Esophagus muscularis mucosa (tissue), 4 donors: ENCODE measurements at regions not wholly inside any gene's neighbourhood (a gene's known extent, or its start where the extent isn't known, plus 50 kb on each side); places are given as distances from the start of the nearest gene placed in this dataset.

ENCODE experiments used
- DNase-seq: peaks from one replicate; pipeline ENCODE4 v3.0.0-alpha.2; 2017; ENCODE audit errors: extremely low spot score
- H3K27ac ChIP-seq, 4 donors: fragments of 200-600 bp; sonication (generic); replicated peaks in 1 of 4; 1 replicate in 3 of 4; 2 replicates in 1 of 4; pipeline ENCODE4 v1.5.1; 2016 to 2019; ENCODE audit warnings: mild to moderate bottlenecking in 1 of 4
- H3K27me3 ChIP-seq, 4 donors: fragments of 200-600 bp; sonication (generic); one replicate each; pipeline versions ENCODE4 v1.5.1 to v1.6.0; 2016 to 2019
- H3K36me3 ChIP-seq, 4 donors: fragments of 200-600 bp; sonication (generic); one replicate each; pipeline ENCODE4 v1.5.1; 2016 to 2019
- H3K4me1 ChIP-seq, 4 donors: fragments of 200-600 bp; sonication (generic); one replicate each; pipeline ENCODE4 v1.5.1; 2016 to 2019
- H3K4me3 ChIP-seq, 4 donors: fragments of 200-600 bp; sonication (generic); 1 replicate in 2 of 4; 2 replicates in 2 of 4; pipeline ENCODE4 v1.5.1; 2016 to 2019; ENCODE audit warnings: mild to moderate bottlenecking in 4 of 4, moderate library complexity in 1 of 4
- H3K9me3 ChIP-seq, 4 donors: fragments of 200-600 bp; sonication (generic); 1 replicate in 3 of 4; 2 replicates in 1 of 4; pipeline ENCODE4 v1.5.1; 2016 to 2019
- CTCF ChIP-seq, 3 experiments: fragments of 200-600 bp in 2 of 3; fragments of 450-650 bp in 1 of 3; sonication (generic) in 2 of 3; IDR thresholded peaks; one replicate each; pipeline ENCODE4 v1.5.1; 2017 to 2019; ENCODE audit warnings: antibody characterized with exemption in 3 of 3, mild to moderate bottlenecking in 2 of 3, moderate library complexity in 1 of 3
- EP300 ChIP-seq: sonication (generic); formaldehyde crosslinking; IDR thresholded peaks from one replicate; pipeline ENCODE4 v1.6.1; 2017; ENCODE audit warnings: antibody characterized with exemption
- POLR2A ChIP-seq: fragments of 450-650 bp; IDR thresholded peaks from one replicate; pipeline ENCODE4 v1.6.1; 2017; ENCODE audit warnings: antibody characterized with exemption, moderate library complexity, mild to moderate bottlenecking, low read depth
- POLR2AphosphoS5 ChIP-seq, 2 donors: sonication (generic); formaldehyde crosslinking; IDR thresholded peaks; one replicate each; pipeline ENCODE4 v1.6.1; 2017; ENCODE audit warnings: antibody characterized with exemption in 2 of 2
- WGBS: methylation state at CpG from one replicate; pipeline ENCODE4 v1.1.5; 2018; 5-methylcytosine and 5-hydroxymethylcytosine counted together
- intact Hi-C: fragments of 100-400 bp; cut with DNase I; formaldehyde crosslinking; loops from one replicate; pipeline ENCODE4 v1.15.1; 2023

GRCh38 chr1:72848997-72849396, 566.7 kb upstream of the NEGR1 start:
- WGBS = 90% methylated on average over 3 of the region's 3 CpGs
- H3K36me3 ChIP-seq = no peaks in the 10 kb centered on the region

GRCh38 chr1:72847651-72848050, 565.3 kb upstream of the NEGR1 start:
- intact Hi-C loops = no loop called here
- Histone ChIP-seq H3K27me3 (no peaks in the 10 kb centered on the region), H3K9me3 (no peaks in the 10 kb centered on the region), H3K4me1 (no peaks in the 10 kb centered on the region), H3K36me3 (no peaks in the 10 kb centered on the region), H3K4me3 (no peak overlapping the region), H3K27ac (no peak overlapping the region)
- 88% methylated on average over 3 of the region's 3 CpGs for WGBS
- no peak for TF ChIP-seq POLR2AphosphoS5 (IDR thresholded peaks at IDR 0.05)
- no peak for TF ChIP-seq EP300
- no peak for TF ChIP-seq CTCF (IDR thresholded peaks at IDR 0.05)
- TF ChIP-seq POLR2A = no peak
- DNase-seq = no peak

More at GRCh38 chr1:72848997-72849396, 566.7 kb upstream of the NEGR1 start:
- Histone ChIP-seq H3K27ac (no peak overlapping the region), H3K4me1 (no peaks in the 10 kb centered on the region), H3K4me3 (no peak overlapping the region), H3K27me3 (no peaks in the 10 kb centered on the region), H3K9me3 (no peaks in the 10 kb centered on the region)
- DNase-seq = no peak
- TF ChIP-seq EP300 (no peak), POLR2AphosphoS5 (IDR thresholded peaks at IDR 0.05) (no peak), CTCF (IDR thresholded peaks at IDR 0.05) (no peak), POLR2A (no peak)
- intact Hi-C loops = no loop called here

- DNase-seq = no peak
- H3K27ac ChIP-seq = no peak overlapping the region
- H3K36me3 ChIP-seq = no peaks in the 10 kb centered on the region
- no peaks in the 10 kb centered on the region for H3K4me1 ChIP-seq
- 53% methylated on average over 2 of the region's 2 CpGs for WGBS
- H3K4me3 ChIP-seq = no peak overlapping the region
- intact Hi-C loops = no loop called here
- TF ChIP-seq POLR2A (no peak), POLR2AphosphoS5 (IDR thresholded peaks at IDR 0.05) (no peak), EP300 (no peak), CTCF (IDR thresholded peaks at IDR 0.05) (no peak)
- no peaks in the 10 kb centered on the region for H3K27me3 ChIP-seq
- H3K9me3 ChIP-seq = no peaks in the 10 kb centered on the region
Measured at GRCh38 chr1:72846476-72847278, 564.3 kb upstream of the NEGR1 start.

GRCh38 chr1:72845981-72846380, 563.6 kb upstream of the NEGR1 start:
- Histone ChIP-seq H3K27ac (no peak overlapping the region), H3K27me3 (no peaks in the 10 kb centered on the region), H3K4me3 (no peak overlapping the region), H3K9me3 (no peaks in the 10 kb centered on the region), H3K36me3 (no peaks in the 10 kb centered on the region), H3K4me1 (no peaks in the 10 kb centered on the region)
- TF ChIP-seq EP300 (no peak), CTCF (IDR thresholded peaks at IDR 0.05) (no peak), POLR2AphosphoS5 (IDR thresholded peaks at IDR 0.05) (no peak), POLR2A (no peak)
- DNase-seq = no peak
- intact Hi-C loops = no loop called here

GRCh38 chr1:72845381-72845780, 563.0 kb upstream of the NEGR1 start:
- H3K27me3 ChIP-seq = no peaks in the 10 kb centered on the region
- TF ChIP-seq POLR2AphosphoS5 (IDR thresholded peaks at IDR 0.05) = no peak
- TF ChIP-seq CTCF (IDR thresholded peaks at IDR 0.05) = peak in 2 of 3 experiments; percentile 24 to 35
- no peak overlapping the region for H3K27ac ChIP-seq
- intact Hi-C loops = no loop called here
- no peaks in the 10 kb centered on the region for H3K9me3 ChIP-seq
- WGBS = 78% methylated on average over 4 of the region's 4 CpGs
- no peak overlapping the region for H3K4me3 ChIP-seq
- no peaks in the 10 kb centered on the region for H3K36me3 ChIP-seq
- no peak for DNase-seq
- no peaks in the 10 kb centered on the region for H3K4me1 ChIP-seq
